ENCODE measurements at regions not wholly inside any gene's neighbourhood (a gene's known extent, or its start where the extent isn't known, plus 50 kb on each side); places are given as distances from the start of the nearest gene placed in this dataset.

DNA sequence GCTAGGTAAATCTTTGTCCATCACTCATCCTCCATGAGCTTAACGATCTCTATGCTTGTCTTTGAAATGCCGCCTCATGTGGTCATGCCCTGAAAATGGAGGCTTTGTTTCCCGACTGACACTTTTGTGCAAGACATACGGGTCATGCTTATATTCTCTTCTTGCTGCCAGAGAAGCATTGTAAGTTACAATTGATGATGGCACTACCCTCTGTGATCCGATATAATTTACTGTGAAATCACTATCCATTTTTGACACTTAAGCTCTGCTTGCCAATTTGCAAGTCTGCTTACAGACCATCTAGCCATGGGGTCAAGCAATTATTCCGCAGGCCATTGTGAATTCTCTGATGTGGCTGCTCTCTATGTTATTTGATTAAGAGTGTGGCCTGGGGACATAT, 650.0 kb downstream of the FLRT2 start:
- TF ChIP-seq, protein P1, sequence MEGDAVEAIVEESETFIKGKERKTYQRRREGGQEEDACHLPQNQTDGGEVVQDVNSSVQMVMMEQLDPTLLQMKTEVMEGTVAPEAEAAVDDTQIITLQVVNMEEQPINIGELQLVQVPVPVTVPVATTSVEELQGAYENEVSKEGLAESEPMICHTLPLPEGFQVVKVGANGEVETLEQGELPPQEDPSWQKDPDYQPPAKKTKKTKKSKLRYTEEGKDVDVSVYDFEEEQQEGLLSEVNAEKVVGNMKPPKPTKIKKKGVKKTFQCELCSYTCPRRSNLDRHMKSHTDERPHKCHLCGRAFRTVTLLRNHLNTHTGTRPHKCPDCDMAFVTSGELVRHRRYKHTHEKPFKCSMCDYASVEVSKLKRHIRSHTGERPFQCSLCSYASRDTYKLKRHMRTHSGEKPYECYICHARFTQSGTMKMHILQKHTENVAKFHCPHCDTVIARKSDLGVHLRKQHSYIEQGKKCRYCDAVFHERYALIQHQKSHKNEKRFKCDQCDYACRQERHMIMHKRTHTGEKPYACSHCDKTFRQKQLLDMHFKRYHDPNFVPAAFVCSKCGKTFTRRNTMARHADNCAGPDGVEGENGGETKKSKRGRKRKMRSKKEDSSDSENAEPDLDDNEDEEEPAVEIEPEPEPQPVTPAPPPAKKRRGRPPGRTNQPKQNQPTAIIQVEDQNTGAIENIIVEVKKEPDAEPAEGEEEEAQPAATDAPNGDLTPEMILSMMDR (IDR thresholded peaks at IDR 0.05; ENCODE audit: poor library complexity, severe bottlenecking): no peak
- TF ChIP-seq TAF1 (IDR thresholded peaks at IDR 0.05; ENCODE audit: low read depth) (no peak), EP300 (conservative IDR thresholded peaks at IDR 0.05; ENCODE audit: poor library complexity, severe bottlenecking) (no peak), RAD21 (conservative IDR thresholded peaks at IDR 0.05) (no peak), EZH2 (IDR thresholded peaks at IDR 0.05; ENCODE audit: borderline replicate concordance, insufficient read depth, low read length, poor library complexity, severe bottlenecking) (no peak), POLR2AphosphoS5 (IDR thresholded peaks at IDR 0.05) (no peak), MXI1 (conservative IDR thresholded peaks at IDR 0.05; ENCODE audit: poor library complexity, severe bottlenecking) (no peak), SMC3 (conservative IDR thresholded peaks at IDR 0.05; ENCODE audit: poor library complexity) (no peak)
- TF ChIP-seq, protein P2, sequence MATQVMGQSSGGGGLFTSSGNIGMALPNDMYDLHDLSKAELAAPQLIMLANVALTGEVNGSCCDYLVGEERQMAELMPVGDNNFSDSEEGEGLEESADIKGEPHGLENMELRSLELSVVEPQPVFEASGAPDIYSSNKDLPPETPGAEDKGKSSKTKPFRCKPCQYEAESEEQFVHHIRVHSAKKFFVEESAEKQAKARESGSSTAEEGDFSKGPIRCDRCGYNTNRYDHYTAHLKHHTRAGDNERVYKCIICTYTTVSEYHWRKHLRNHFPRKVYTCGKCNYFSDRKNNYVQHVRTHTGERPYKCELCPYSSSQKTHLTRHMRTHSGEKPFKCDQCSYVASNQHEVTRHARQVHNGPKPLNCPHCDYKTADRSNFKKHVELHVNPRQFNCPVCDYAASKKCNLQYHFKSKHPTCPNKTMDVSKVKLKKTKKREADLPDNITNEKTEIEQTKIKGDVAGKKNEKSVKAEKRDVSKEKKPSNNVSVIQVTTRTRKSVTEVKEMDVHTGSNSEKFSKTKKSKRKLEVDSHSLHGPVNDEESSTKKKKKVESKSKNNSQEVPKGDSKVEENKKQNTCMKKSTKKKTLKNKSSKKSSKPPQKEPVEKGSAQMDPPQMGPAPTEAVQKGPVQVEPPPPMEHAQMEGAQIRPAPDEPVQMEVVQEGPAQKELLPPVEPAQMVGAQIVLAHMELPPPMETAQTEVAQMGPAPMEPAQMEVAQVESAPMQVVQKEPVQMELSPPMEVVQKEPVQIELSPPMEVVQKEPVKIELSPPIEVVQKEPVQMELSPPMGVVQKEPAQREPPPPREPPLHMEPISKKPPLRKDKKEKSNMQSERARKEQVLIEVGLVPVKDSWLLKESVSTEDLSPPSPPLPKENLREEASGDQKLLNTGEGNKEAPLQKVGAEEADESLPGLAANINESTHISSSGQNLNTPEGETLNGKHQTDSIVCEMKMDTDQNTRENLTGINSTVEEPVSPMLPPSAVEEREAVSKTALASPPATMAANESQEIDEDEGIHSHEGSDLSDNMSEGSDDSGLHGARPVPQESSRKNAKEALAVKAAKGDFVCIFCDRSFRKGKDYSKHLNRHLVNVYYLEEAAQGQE (IDR thresholded peaks at IDR 0.05; ENCODE audit: borderline replicate concordance): no peak
